Gastroesophageal sphincter (tissue), 4 donors: ENCODE measurements at regions not wholly inside any gene's neighbourhood (a gene's known extent, or its start where the extent isn't known, plus 50 kb on each side); places are given as distances from the start of the nearest gene placed in this dataset.

Experiments
- ATAC-seq: fragments of 150-250 bp; one replicate; pipeline ENCODE4 v1.9.1; 2016; ENCODE audit warnings: mild to moderate bottlenecking, moderate library complexity
- H3K27ac ChIP-seq, 4 donors: fragments of 200-600 bp; sonication (generic) in 3 of 4; 1 replicate in 3 of 4; 2 replicates in 1 of 4; pipeline ENCODE4 v1.5.1; 2016 to 2019
- H3K27me3 ChIP-seq: fragments of 200-600 bp; sonication (generic); one replicate; pipeline ENCODE4 v1.5.1; 2019
- H3K36me3 ChIP-seq, 2 donors: fragments of 200-600 bp; sonication (generic); one replicate each; pipeline ENCODE4 v1.5.1; 2019; ENCODE audit warnings: control low read depth in 1 of 2
- H3K4me1 ChIP-seq, 3 donors: fragments of 200-600 bp; sonication (generic); 1 replicate in 2 of 3; 2 replicates in 1 of 3; pipeline ENCODE4 v1.5.1; 2016 to 2019; ENCODE audit warnings: control low read depth in 2 of 3
- H3K4me3 ChIP-seq, 2 donors: fragments of 200-600 bp; sonication (generic); one replicate each; pipeline ENCODE4 v1.5.1; 2019; ENCODE audit warnings: mild to moderate bottlenecking in 1 of 2, moderate library complexity in 1 of 2
- H3K9me3 ChIP-seq, 3 donors: fragments of 200-600 bp; sonication (generic); one replicate each; pipeline ENCODE4 v1.5.1; 2017 to 2019; ENCODE audit warnings: control low read depth in 2 of 3
- CTCF ChIP-seq, 4 experiments: fragments of 200-600 bp in 2 of 4; fragments of 450-650 bp in 2 of 4; sonication (generic) in 1 of 4; IDR thresholded peaks; one replicate each; pipeline ENCODE4 v1.5.1; 2017 to 2019; ENCODE audit warnings: antibody characterized with exemption in 4 of 4, mild to moderate bottlenecking in 2 of 4, moderate library complexity in 2 of 4
- EP300 ChIP-seq: sonication (generic); formaldehyde crosslinking; IDR thresholded peaks from one replicate; pipeline ENCODE4 v1.6.1; 2017; ENCODE audit warnings: antibody characterized with exemption, mild to moderate bottlenecking
- POLR2A ChIP-seq, 2 donors: fragments of 450-650 bp; IDR thresholded peaks; one replicate each; pipeline ENCODE4 v1.6.1; 2017; ENCODE audit warnings: antibody characterized with exemption in 2 of 2, mild to moderate bottlenecking in 2 of 2, moderate library complexity in 1 of 2
- POLR2AphosphoS5 ChIP-seq: sonication (generic); formaldehyde crosslinking; IDR thresholded peaks from one replicate; pipeline ENCODE4 v1.6.1; 2017; ENCODE audit warnings: antibody characterized with exemption
- WGBS, 2 donors: methylation state at CpG; one replicate each; pipeline ENCODE4 v1.1.5; 2018; ENCODE audit warnings: low coverage in 1 of 2; 5-methylcytosine and 5-hydroxymethylcytosine counted together

- Histone ChIP-seq H3K27me3 (no peaks in the 10 kb centered on the region), H3K4me3 (no peak overlapping the region), H3K27ac (no peak overlapping the region), H3K36me3 (no peaks in the 10 kb centered on the region), H3K4me1 (no peaks in the 10 kb centered on the region), H3K9me3 (no peaks in the 10 kb centered on the region)
- no peak for TF ChIP-seq EP300
- no peak for ATAC-seq
These were observed 346.6 kb downstream of the IPMK start for GRCh38 chr10:57921140-57921539.

- WGBS, 2 donors = 63 to 80% methylated on average over 1 of the region's 1 CpG
- TF ChIP-seq POLR2AphosphoS5 (no peak), EP300 (no peak), POLR2A (IDR thresholded peaks at IDR 0.05) (no peak), CTCF (IDR thresholded peaks at IDR 0.05) (no peak)
- H3K36me3 ChIP-seq = no peaks in the 10 kb centered on the region
These were observed 347.8 kb downstream of the IPMK start for GRCh38 chr10:57919864-57920263.

DNA sequence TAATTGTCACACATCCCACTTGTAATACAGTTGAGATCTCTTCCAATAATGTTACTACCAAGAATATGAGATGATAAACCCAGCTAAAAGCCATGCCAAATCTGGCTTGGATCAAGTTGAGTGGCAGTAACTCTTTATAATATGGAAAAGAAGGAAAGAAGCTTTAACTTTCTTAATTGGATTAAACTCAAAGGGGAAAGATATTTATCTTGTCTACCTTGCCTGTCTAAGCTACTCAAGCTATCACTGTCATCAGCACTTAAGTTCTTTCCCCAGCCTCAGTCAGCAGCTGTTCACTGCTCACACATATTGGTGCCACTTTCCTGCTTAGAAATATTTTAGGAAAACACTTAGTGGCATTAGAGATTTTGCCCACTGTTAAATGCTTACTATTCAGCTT, 350.7 kb downstream of the IPMK start:
- TF ChIP-seq CTCF (IDR thresholded peaks at IDR 0.05) (no peak), POLR2A (IDR thresholded peaks at IDR 0.05) (no peak), EP300 (no peak), POLR2AphosphoS5 (no peak)
- no peaks in the 10 kb centered on the region for H3K4me1 ChIP-seq
- ATAC-seq = no peak
- H3K9me3 ChIP-seq = no peaks in the 10 kb centered on the region
- no peak overlapping the region for H3K4me3 ChIP-seq
- no peaks in the 10 kb centered on the region for H3K36me3 ChIP-seq
- H3K27ac ChIP-seq = no peak overlapping the region
- no peaks in the 10 kb centered on the region for H3K27me3 ChIP-seq

More at GRCh38 chr10:57919864-57920263, 347.8 kb downstream of the IPMK start:
- H3K27ac ChIP-seq = no peak overlapping the region
- no peaks in the 10 kb centered on the region for H3K9me3 ChIP-seq
- no peak overlapping the region for H3K4me3 ChIP-seq
- H3K4me1 ChIP-seq = no peaks in the 10 kb centered on the region
- ATAC-seq = no peak
- H3K27me3 ChIP-seq = no peaks in the 10 kb centered on the region

- Histone ChIP-seq H3K27ac (no peak overlapping the region), H3K4me3 (no peak overlapping the region), H3K4me1 (no peaks in the 10 kb centered on the region), H3K27me3 (no peaks in the 10 kb centered on the region), H3K36me3 (no peaks in the 10 kb centered on the region), H3K9me3 (no peaks in the 10 kb centered on the region)
- no peak for ATAC-seq
- TF ChIP-seq CTCF (IDR thresholded peaks at IDR 0.05) = no peak
- TF ChIP-seq EP300 = no peak
- TF ChIP-seq POLR2AphosphoS5 = no peak
- TF ChIP-seq POLR2A (IDR thresholded peaks at IDR 0.05) = no peak
- 70 to 76% methylated on average over 2 of the region's 2 CpGs for WGBS, 2 donors
These were observed 361.8 kb downstream of the IPMK start for GRCh38 chr10:57905861-57906260.

DNA sequence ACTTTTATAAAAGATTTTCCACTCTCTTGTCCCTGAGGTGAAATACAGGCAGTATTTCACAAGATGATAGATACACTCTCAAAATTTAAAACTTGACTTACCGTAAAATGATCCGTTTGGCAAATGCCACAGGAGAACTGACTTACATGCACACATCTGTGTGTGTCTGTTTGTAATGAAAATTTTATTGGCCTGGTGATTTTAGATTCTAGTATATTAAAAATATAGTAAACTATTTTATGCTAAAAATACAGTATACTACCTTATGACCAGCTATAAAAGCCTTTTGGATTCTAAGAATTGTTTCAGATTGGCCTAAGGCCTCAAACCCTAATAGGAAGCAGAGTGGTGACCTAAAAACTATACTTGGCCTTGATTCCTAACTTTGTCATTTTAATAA, 362.7 kb downstream of the IPMK start:
- no peak for TF ChIP-seq POLR2AphosphoS5
- no peak for TF ChIP-seq POLR2A (IDR thresholded peaks at IDR 0.05)
- no peak for TF ChIP-seq EP300
- TF ChIP-seq CTCF (IDR thresholded peaks at IDR 0.05) = no peak
- Histone ChIP-seq H3K4me1 (no peaks in the 10 kb centered on the region), H3K27me3 (no peaks in the 10 kb centered on the region), H3K27ac (no peak overlapping the region), H3K9me3 (no peaks in the 10 kb centered on the region), H3K36me3 (no peaks in the 10 kb centered on the region), H3K4me3 (no peak overlapping the region)
- ATAC-seq = no peak
- WGBS, 2 donors = 81 to 86% methylated on average over 2 of the region's 2 CpGs

DNA sequence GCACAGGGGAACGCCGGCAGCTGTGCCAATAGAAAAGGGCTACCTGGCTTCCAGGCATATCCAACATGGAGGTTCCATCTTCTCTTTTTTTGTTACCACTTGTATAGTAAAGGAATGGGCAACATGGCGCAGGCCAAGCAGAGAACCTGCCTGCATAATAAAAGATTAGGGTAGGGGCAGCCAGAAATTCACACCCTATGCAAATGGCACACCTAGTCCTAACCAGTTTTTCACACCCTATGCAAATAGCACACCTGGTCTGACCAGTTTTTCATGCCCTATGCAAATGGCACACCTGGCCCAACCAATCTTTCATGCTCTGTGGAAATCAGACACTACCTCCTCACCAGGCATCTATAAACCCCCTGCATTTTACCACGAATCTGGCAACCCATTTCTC, 369.5 kb downstream of the IPMK start:
- no peaks in the 10 kb centered on the region for H3K4me1 ChIP-seq
- no peaks in the 10 kb centered on the region for H3K27me3 ChIP-seq
- TF ChIP-seq POLR2A (IDR thresholded peaks at IDR 0.05) (no peak), EP300 (no peak), POLR2AphosphoS5 (no peak)
- H3K4me3 ChIP-seq = no peak overlapping the region
- H3K9me3 ChIP-seq = peaks cover 0 to 5% (median 0%) of the 10 kb centered on the region in 3 donors
- no peak overlapping the region for H3K27ac ChIP-seq
- WGBS, 2 donors = 64 to 71% methylated on average over 1 to 4 of the region's 4 CpGs
- no peaks in the 10 kb centered on the region for H3K36me3 ChIP-seq
- no peak for ATAC-seq
